ENCODE measurements at regions not wholly inside any gene's neighbourhood (a gene's known extent, or its start where the extent isn't known, plus 50 kb on each side); places are given as distances from the start of the nearest gene placed in this dataset.

DNA sequence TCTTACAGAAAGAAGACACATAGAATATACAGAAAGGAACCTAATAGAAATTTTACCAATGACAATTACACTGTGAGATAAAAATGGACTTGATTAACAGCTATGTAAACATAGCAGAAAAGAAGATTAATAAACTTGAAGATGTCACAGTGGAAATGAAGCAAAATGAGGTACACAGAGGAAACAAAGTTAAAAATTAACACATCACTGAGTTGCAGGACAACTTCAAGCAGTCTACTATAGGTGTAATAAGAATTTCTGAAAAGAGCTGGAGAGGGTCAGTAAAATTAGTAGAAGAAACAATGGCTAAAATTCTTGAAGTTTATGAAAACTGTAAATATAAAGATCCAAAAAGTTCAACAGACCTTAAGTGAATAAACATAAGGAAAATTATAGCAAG, 738.7 kb downstream of the C12orf50 start:
- H3K9me1 ChIP-seq (ENCODE audit: control insufficient read depth, extremely low read depth, insufficient read depth, low read length) = no peaks in the 10 kb centered on the region
- H3K79me2 ChIP-seq (ENCODE audit: control insufficient read depth, insufficient read depth, low read length) = no peaks in the 10 kb centered on the region
- H2AFZ ChIP-seq (ENCODE audit: control insufficient read depth, low read length) = no peak overlapping the region
- dilution Hi-C loops (cut with MboI; ENCODE audit: extremely low pct_ligation_motif_present, low sequenced_read_pairs) = no loop called here
- H3K9ac ChIP-seq (ENCODE audit: control insufficient read depth, extremely low read depth, insufficient read depth, low read length) = no peak overlapping the region
- H3K27ac ChIP-seq (ENCODE audit: control insufficient read depth, insufficient read depth, low read length) = no peak overlapping the region
- FAIRE-seq (no peak), DNase-seq (ENCODE audit: low read depth, low spot score) (no peak)
- TF ChIP-seq EZH2 (IDR thresholded peaks at IDR 0.05; ENCODE audit: low read length) = no peak
- TF ChIP-seq, protein P1, sequence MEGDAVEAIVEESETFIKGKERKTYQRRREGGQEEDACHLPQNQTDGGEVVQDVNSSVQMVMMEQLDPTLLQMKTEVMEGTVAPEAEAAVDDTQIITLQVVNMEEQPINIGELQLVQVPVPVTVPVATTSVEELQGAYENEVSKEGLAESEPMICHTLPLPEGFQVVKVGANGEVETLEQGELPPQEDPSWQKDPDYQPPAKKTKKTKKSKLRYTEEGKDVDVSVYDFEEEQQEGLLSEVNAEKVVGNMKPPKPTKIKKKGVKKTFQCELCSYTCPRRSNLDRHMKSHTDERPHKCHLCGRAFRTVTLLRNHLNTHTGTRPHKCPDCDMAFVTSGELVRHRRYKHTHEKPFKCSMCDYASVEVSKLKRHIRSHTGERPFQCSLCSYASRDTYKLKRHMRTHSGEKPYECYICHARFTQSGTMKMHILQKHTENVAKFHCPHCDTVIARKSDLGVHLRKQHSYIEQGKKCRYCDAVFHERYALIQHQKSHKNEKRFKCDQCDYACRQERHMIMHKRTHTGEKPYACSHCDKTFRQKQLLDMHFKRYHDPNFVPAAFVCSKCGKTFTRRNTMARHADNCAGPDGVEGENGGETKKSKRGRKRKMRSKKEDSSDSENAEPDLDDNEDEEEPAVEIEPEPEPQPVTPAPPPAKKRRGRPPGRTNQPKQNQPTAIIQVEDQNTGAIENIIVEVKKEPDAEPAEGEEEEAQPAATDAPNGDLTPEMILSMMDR (optimal IDR thresholded peaks at IDR 0.05 in 1 of 3, IDR thresholded peaks at IDR 0.05 in 1 of 3, conservative IDR thresholded peaks at IDR 0.05 in 1 of 3; ENCODE audit: extremely low read depth in 1 of 3, insufficient read depth in 2 of 3, low read length in 3 of 3) = no peak
- H3K36me3 ChIP-seq (ENCODE audit: control insufficient read depth in 2 of 2, extremely low read depth in 1 of 2, insufficient read depth in 2 of 2, low read length in 2 of 2) = no peaks in the 10 kb centered on the region
- H3K4me3 ChIP-seq (ENCODE audit: control insufficient read depth in 2 of 3, extremely low read depth in 1 of 3, insufficient read depth in 2 of 3, low read depth in 1 of 3, low read length in 3 of 3) = no peak overlapping the region
- no peaks in the 10 kb centered on the region for H3K9me3 ChIP-seq (ENCODE audit: control insufficient read depth, low read depth, low read length)
- no peaks in the 10 kb centered on the region for H3K27me3 ChIP-seq (ENCODE audit: control insufficient read depth, extremely low read depth, insufficient read depth, low read length)
- no peak overlapping the region for H3K4me2 ChIP-seq (ENCODE audit: control insufficient read depth, extremely low read depth, insufficient read depth, low read depth, low read length)
- no peaks in the 10 kb centered on the region for H3K4me1 ChIP-seq (ENCODE audit: control insufficient read depth, extremely low read depth, insufficient read depth, low read length)
- no peaks in the 10 kb centered on the region for H4K20me1 ChIP-seq (ENCODE audit: control insufficient read depth, extremely low read depth, insufficient read depth, low read length)

- no peak for FAIRE-seq
- Histone ChIP-seq H3K9me3 (ENCODE audit: control insufficient read depth, low read depth, low read length) (no peaks in the 10 kb centered on the region), H3K9ac (ENCODE audit: control insufficient read depth, extremely low read depth, insufficient read depth, low read length) (no peak overlapping the region)
These were observed 745.3 kb downstream of the C12orf50 start for GRCh38 chr12:87283886-87284285.

More at GRCh38 chr12:87283886-87284285, 745.3 kb downstream of the C12orf50 start:
- H3K4me2 ChIP-seq (ENCODE audit: control insufficient read depth, extremely low read depth, insufficient read depth, low read depth, low read length) = no peak overlapping the region
- dilution Hi-C loops (cut with MboI; ENCODE audit: extremely low pct_ligation_motif_present, low sequenced_read_pairs) = no loop called here
- no peaks in the 10 kb centered on the region for H3K79me2 ChIP-seq (ENCODE audit: control insufficient read depth, insufficient read depth, low read length)
- no peak for DNase-seq (ENCODE audit: low read depth, low spot score)
- no peak overlapping the region for H3K4me3 ChIP-seq (ENCODE audit: control insufficient read depth in 2 of 3, extremely low read depth in 1 of 3, insufficient read depth in 2 of 3, low read depth in 1 of 3, low read length in 3 of 3)
- H3K36me3 ChIP-seq (ENCODE audit: control insufficient read depth in 2 of 2, extremely low read depth in 1 of 2, insufficient read depth in 2 of 2, low read length in 2 of 2) = no peaks in the 10 kb centered on the region
- no peak overlapping the region for H2AFZ ChIP-seq (ENCODE audit: control insufficient read depth, low read length)
- no peaks in the 10 kb centered on the region for H3K9me1 ChIP-seq (ENCODE audit: control insufficient read depth, extremely low read depth, insufficient read depth, low read length)
- TF ChIP-seq, protein P1 (optimal IDR thresholded peaks at IDR 0.05 in 1 of 3, IDR thresholded peaks at IDR 0.05 in 1 of 3, conservative IDR thresholded peaks at IDR 0.05 in 1 of 3; ENCODE audit: extremely low read depth in 1 of 3, insufficient read depth in 2 of 3, low read length in 3 of 3) = no peak
- no peak for TF ChIP-seq EZH2 (IDR thresholded peaks at IDR 0.05; ENCODE audit: low read length)
- no peak overlapping the region for H3K27ac ChIP-seq (ENCODE audit: control insufficient read depth, insufficient read depth, low read length)
- no peaks in the 10 kb centered on the region for H3K4me1 ChIP-seq (ENCODE audit: control insufficient read depth, extremely low read depth, insufficient read depth, low read length)
- no peaks in the 10 kb centered on the region for H3K27me3 ChIP-seq (ENCODE audit: control insufficient read depth, extremely low read depth, insufficient read depth, low read length)
- no peaks in the 10 kb centered on the region for H4K20me1 ChIP-seq (ENCODE audit: control insufficient read depth, extremely low read depth, insufficient read depth, low read length)

Measured in keratinocyte (primary cell).